Colonic mucosa (tissue), 4 donors: ENCODE measurements at regions not wholly inside any gene's neighbourhood (a gene's known extent, or its start where the extent isn't known, plus 50 kb on each side); places are given as distances from the start of the nearest gene placed in this dataset.

Experiments used
- DNase-seq: peaks from one replicate; pipeline ENCODE4 v3.0.0-alpha.2; 2020
- H3K27ac ChIP-seq: fragments of 200-600 bp; one replicate; pipeline ENCODE4 v1.8.0; 2021
- H3K27me3 ChIP-seq: fragments of 200-600 bp; one replicate; pipeline ENCODE4 v1.8.0; 2021
- H3K36me3 ChIP-seq: fragments of 200-600 bp; one replicate; pipeline ENCODE4 v1.8.0; 2021
- H3K4me1 ChIP-seq: fragments of 200-600 bp; one replicate; pipeline ENCODE4 v1.8.0; 2021; ENCODE audit warnings: mild to moderate bottlenecking
- H3K4me3 ChIP-seq: fragments of 200-600 bp; one replicate; pipeline ENCODE4 v1.8.0; 2021
- H3K9ac ChIP-seq, 2 donors: one replicate each; pipeline ENCODE4 v1.7.0; 2013; ENCODE audit warnings: control low read depth in 2 of 2, low read depth in 2 of 2, low read length in 2 of 2
- H3K9me3 ChIP-seq: fragments of 200-600 bp; one replicate; pipeline ENCODE4 v1.8.0; 2021
- intact Hi-C: fragments of 100-400 bp; cut with DNase I; formaldehyde crosslinking; loops from one replicate; pipeline ENCODE4 v1.14.1; 2022
- TF ChIP-seq, protein P1 (sequence below): fragments of 200-600 bp; IDR thresholded peaks from one replicate; pipeline ENCODE4 v1.8.0; 2022; ENCODE audit warnings: antibody characterized with exemption, mild to moderate bottlenecking
- donor health status: healthy.
- donor health status: DM: no; HTN: no; CAD: no.
- donor health status: DM: no; HTN: no; CAD: no.

DNA sequence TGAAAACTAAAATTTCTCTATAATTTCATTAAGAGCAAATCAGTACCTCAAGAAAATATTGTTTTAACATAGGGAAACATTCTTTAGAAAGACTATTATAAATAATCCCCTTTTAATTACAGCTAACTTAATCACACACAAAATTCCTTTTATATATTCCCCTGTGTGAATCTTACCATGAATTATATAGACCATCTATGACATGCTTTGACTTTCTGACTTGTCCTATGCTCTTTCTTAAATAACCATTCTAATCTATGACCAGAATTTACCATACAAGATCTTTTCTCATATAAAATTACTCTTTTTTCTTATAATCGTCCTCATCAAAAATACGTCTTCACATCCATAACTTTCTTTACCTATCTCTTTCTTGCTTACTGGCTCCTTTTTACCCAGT, 824.2 kb upstream of the FAM98A start:
- intact Hi-C loops: no loop called here
- Histone ChIP-seq H3K4me1 (no peaks in the 10 kb centered on the region), H3K4me3 (no peak overlapping the region), H3K27me3 (no peaks in the 10 kb centered on the region), H3K27ac (no peak overlapping the region), H3K36me3 (no peaks in the 10 kb centered on the region), H3K9me3 (no peaks in the 10 kb centered on the region), H3K9ac (no peak overlapping the region)
- DNase-seq: no peak
- TF ChIP-seq, protein P1, sequence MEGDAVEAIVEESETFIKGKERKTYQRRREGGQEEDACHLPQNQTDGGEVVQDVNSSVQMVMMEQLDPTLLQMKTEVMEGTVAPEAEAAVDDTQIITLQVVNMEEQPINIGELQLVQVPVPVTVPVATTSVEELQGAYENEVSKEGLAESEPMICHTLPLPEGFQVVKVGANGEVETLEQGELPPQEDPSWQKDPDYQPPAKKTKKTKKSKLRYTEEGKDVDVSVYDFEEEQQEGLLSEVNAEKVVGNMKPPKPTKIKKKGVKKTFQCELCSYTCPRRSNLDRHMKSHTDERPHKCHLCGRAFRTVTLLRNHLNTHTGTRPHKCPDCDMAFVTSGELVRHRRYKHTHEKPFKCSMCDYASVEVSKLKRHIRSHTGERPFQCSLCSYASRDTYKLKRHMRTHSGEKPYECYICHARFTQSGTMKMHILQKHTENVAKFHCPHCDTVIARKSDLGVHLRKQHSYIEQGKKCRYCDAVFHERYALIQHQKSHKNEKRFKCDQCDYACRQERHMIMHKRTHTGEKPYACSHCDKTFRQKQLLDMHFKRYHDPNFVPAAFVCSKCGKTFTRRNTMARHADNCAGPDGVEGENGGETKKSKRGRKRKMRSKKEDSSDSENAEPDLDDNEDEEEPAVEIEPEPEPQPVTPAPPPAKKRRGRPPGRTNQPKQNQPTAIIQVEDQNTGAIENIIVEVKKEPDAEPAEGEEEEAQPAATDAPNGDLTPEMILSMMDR: no peak

DNA sequence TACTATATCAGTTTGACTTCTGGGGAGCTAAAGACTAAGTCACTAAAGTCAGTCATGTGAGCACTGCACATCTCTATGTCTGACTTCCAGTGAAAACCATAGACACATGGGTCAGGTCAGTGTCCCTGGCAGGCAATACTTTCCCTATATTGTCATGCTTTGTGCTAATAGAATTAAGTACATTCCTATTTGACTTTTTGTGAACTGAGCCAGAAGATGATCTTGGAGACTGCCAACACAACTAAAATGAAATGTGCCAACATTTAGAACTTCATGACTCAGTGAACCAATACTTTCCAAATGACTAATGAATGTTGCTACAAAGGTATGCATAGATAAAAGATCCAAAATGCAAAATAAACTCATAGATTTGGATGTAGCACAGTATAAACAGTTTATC, 820.8 kb upstream of the FAM98A start:
- no peaks in the 10 kb centered on the region for H3K4me1 ChIP-seq
- H3K9me3 ChIP-seq: no peaks in the 10 kb centered on the region
- intact Hi-C loops: no loop called here
- H3K36me3 ChIP-seq: no peaks in the 10 kb centered on the region
- TF ChIP-seq, protein P1: no peak
- no peak for DNase-seq
- H3K9ac ChIP-seq: no peak overlapping the region
- no peak overlapping the region for H3K4me3 ChIP-seq
- H3K27ac ChIP-seq: no peak overlapping the region
- H3K27me3 ChIP-seq: no peaks in the 10 kb centered on the region

DNA sequence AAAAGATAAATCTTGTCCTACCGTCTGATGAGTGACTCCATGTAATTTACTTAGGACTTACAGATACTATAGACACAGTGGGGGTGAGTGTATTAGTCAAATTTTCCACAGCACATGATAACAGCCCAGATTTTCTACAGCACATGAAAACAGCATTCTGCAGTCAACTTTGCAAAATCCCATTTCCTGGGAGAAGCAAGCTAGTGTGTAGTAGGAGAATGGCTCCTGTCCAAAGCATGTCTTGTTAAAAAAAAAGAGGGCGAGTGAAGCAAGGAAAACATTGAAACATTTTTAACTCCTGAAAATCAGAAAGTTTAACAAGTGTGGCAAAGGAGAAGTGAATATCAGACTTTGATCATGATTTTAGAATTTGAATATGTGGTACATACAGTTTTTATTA, 817.8 kb upstream of the FAM98A start:
- no peaks in the 10 kb centered on the region for H3K9me3 ChIP-seq
- H3K9ac ChIP-seq: no peak overlapping the region
- H3K4me1 ChIP-seq: no peaks in the 10 kb centered on the region
- intact Hi-C loops: no loop called here
- no peaks in the 10 kb centered on the region for H3K27me3 ChIP-seq
- TF ChIP-seq, protein P1: no peak
- H3K27ac ChIP-seq: no peak overlapping the region
- H3K36me3 ChIP-seq: no peaks in the 10 kb centered on the region
- H3K4me3 ChIP-seq: no peak overlapping the region
- DNase-seq: no peak

DNA sequence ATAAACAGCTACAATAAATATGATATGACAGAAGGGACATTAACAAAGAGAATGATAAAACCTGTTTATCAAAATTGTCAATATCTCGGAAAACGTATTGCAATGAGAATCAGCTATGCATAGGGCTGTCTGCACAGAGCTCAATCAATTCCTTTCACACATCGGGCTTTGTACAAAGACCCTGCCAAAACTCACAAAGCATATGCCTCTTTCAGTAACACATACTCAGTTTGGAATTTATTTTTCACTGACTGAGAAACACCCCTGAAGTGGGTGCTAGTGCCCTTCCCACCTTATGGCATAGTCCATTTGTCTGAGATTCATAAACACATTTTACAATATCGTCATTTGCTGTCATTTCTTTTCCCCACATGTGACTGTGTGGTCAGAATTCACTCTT, 815.8 kb upstream of the FAM98A start:
- no peak for DNase-seq
- Histone ChIP-seq H3K9me3 (no peaks in the 10 kb centered on the region), H3K9ac (no peak overlapping the region), H3K27me3 (no peaks in the 10 kb centered on the region), H3K4me3 (no peak overlapping the region), H3K4me1 (no peaks in the 10 kb centered on the region), H3K36me3 (no peaks in the 10 kb centered on the region), H3K27ac (no peak overlapping the region)
- TF ChIP-seq, protein P1: no peak
- intact Hi-C loops: no loop called here

DNA sequence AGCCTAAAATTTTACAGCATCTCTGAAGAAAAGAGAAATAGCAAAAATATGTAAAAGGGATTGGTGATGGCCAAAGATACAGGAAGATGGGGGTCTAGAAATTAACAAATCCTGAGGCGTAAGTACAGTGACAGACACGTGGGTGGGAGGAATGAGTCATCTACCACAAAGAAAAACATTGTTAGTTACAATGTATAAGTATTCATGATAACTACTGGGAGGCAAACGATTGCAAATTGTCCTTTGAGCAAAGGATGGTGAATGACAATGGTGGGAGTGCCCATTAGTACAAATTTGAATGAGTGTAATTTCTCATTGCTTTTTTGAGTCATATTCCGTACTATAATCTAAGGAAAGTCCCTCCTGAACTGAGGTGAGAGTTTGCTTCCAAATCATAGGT, 809.0 kb upstream of the FAM98A start:
- no peak overlapping the region for H3K27ac ChIP-seq
- no peaks in the 10 kb centered on the region for H3K9me3 ChIP-seq
- intact Hi-C loops: no loop called here
- no peaks in the 10 kb centered on the region for H3K36me3 ChIP-seq
- no peaks in the 10 kb centered on the region for H3K27me3 ChIP-seq
- H3K4me1 ChIP-seq: no peaks in the 10 kb centered on the region
- TF ChIP-seq, protein P1: no peak
- H3K9ac ChIP-seq: no peak overlapping the region
- no peak overlapping the region for H3K4me3 ChIP-seq
- no peak for DNase-seq

DNA sequence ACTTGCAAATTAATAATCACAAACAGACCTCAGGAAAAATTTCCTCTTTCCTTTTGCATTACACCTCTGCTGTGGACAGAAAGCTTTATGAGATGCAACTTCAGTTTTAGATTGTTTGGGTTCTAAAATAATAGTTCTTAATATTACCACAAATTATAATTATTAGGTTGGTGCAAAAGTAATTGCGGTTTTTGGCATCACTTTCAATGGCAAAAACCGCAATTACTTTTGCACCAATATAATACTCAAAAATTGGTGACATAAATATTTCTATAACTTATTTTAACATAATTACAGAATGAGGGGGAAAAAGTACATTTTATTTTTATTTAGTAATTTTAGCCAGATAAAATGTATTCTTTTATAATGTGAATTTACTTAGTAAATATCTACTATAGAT, 804.4 kb upstream of the FAM98A start:
- TF ChIP-seq, protein P1: no peak
- Histone ChIP-seq H3K27ac (no peak overlapping the region), H3K9me3 (no peaks in the 10 kb centered on the region), H3K4me1 (no peaks in the 10 kb centered on the region), H3K27me3 (no peaks in the 10 kb centered on the region), H3K4me3 (no peak overlapping the region), H3K36me3 (no peaks in the 10 kb centered on the region), H3K9ac (no peak overlapping the region)
- no peak for DNase-seq
- intact Hi-C loops: no loop called here
